Endothelial cell of umbilical vein (primary cell): ENCODE measurements at regions not wholly inside any gene's neighbourhood (a gene's known extent, or its start where the extent isn't known, plus 50 kb on each side); places are given as distances from the start of the nearest gene placed in this dataset.

Source experiments
- BruUV-seq: library from RNA; stranded (reverse); fragments of 400-500 nt; replicated peaks from 2 replicates; lab custom pipeline; 2021; lab: Mats Ljungman, UMichigan
- CTCF ChIA-PET: fragments of 300-600, 350-600 bp; sonication (Branson Sonifier 250); formaldehyde crosslinking; loops from one replicate; lab custom pipeline; 2021; ENCODE audit warnings: antibody characterized with exemption, inconsistent platforms; lab: Charles Lee
- POLR2A ChIA-PET: fragments of 300-600, 350-600 bp; sonication (Branson Sonifier 250); formaldehyde crosslinking; loops from one replicate; lab custom pipeline; 2021; ENCODE audit warnings: antibody characterized with exemption, inconsistent platforms; lab: Charles Lee
- DNase-seq: peaks from one replicate; pipeline ENCODE4 v3.0.0-alpha.2; 2011; ENCODE audit warnings: low read depth, low spot score
- FAIRE-seq: peaks from 2 replicates; lab custom pipeline; 2011; peaks lifted over from hg19 to GRCh38; lab: Jason Lieb, UNC
- H2AFZ ChIP-seq: 2 replicates; pipeline ENCODE4 v1.6.0; 2012; ENCODE audit warnings: low read depth, low read length, control low read depth, inconsistent platforms
- H3K27ac ChIP-seq: 2 replicates; pipeline ENCODE4 v1.5.1; 2011; ENCODE audit warnings: low read depth, mild to moderate bottlenecking, control low read depth, low read length, moderate library complexity; ENCODE audit not compliant: insufficient read depth
- H3K27me3 ChIP-seq, 2 experiments: 2 replicates each; pipeline versions ENCODE4 v1.6.0 to v1.6.1; 2011; ENCODE audit warnings: low read length in 2 of 2, mixed read lengths in 1 of 2; ENCODE audit not compliant: control insufficient read depth in 2 of 2, insufficient read depth in 2 of 2
- H3K36me3 ChIP-seq, 2 experiments: 2 replicates in 1 of 2; 3 replicates in 1 of 2; pipeline ENCODE4 v1.5.1; 2011; ENCODE audit warnings: low read length in 2 of 2, mild to moderate bottlenecking in 1 of 2, moderate library complexity in 1 of 2; ENCODE audit not compliant: control insufficient read depth in 2 of 2, insufficient read depth in 2 of 2; ENCODE audit errors: extremely low read depth in 1 of 2
- H3K4me1 ChIP-seq: 3 replicates; pipeline ENCODE4 v1.5.1; 2011; ENCODE audit warnings: mild to moderate bottlenecking, low read length; ENCODE audit not compliant: control insufficient read depth, insufficient read depth; ENCODE audit errors: extremely low read depth
- H3K4me2 ChIP-seq: 2 replicates; pipeline ENCODE4 v1.6.1; 2011; ENCODE audit warnings: low read length, control low read depth, mixed read lengths; ENCODE audit not compliant: insufficient read depth
- H3K4me3 ChIP-seq, 3 experiments: fragments of 200-600 bp in 1 of 3; sonication (generic), shearing (Covaris generic) in 1 of 3; replicated peaks in 1 of 3; 2 replicates each; pipeline ENCODE4 v1.5.1; 2011 to 2016; ENCODE audit warnings: control low read depth in 3 of 3, low read length in 3 of 3, mild to moderate bottlenecking in 2 of 3, inconsistent platforms in 1 of 3, low read depth in 1 of 3, moderate library complexity in 1 of 3; ENCODE audit not compliant: insufficient read depth in 1 of 3
- H3K79me2 ChIP-seq: 2 replicates; pipeline ENCODE4 v1.6.0; 2012; ENCODE audit warnings: low read length, inconsistent platforms; ENCODE audit not compliant: control insufficient read depth, insufficient read depth
- H3K9ac ChIP-seq: replicated peaks from 2 replicates; pipeline ENCODE3; 2011; ENCODE audit warnings: low read length, control low read depth; ENCODE audit not compliant: insufficient read depth; ENCODE audit errors: extremely low read depth
- H3K9me1 ChIP-seq: replicated peaks from 3 replicates; pipeline ENCODE4 v1.6.0; 2011; ENCODE audit warnings: mild to moderate bottlenecking, low read length; ENCODE audit not compliant: control insufficient read depth, insufficient read depth; ENCODE audit errors: extremely low read depth
- H3K9me3 ChIP-seq: replicated peaks from 2 replicates; pipeline ENCODE4 v1.5.1; 2012; ENCODE audit warnings: low read length, inconsistent platforms; ENCODE audit not compliant: control insufficient read depth, insufficient read depth
- H4K20me1 ChIP-seq: replicated peaks from 2 replicates; pipeline ENCODE3; 2011; ENCODE audit warnings: mild to moderate bottlenecking, low read length; ENCODE audit not compliant: control insufficient read depth, insufficient read depth; ENCODE audit errors: extremely low read depth
- CTCF ChIP-seq, 2 donors: IDR thresholded peaks; 1 replicate in 1 of 2; 2 replicates in 1 of 2; pipeline ENCODE4 v1.5.1; 2011; ENCODE audit warnings: low read length in 2 of 2, mild to moderate bottlenecking in 2 of 2, moderate library complexity in 2 of 2, control low read depth in 1 of 2, inconsistent platforms in 1 of 2, low read depth in 1 of 2; ENCODE audit not compliant: insufficient read depth in 1 of 2; ENCODE audit errors: extremely low read depth in 1 of 2
- EZH2 ChIP-seq: IDR thresholded peaks from 2 replicates; pipeline ENCODE4 v1.6.1; 2012; ENCODE audit warnings: borderline replicate concordance, low read depth, mild to moderate bottlenecking, moderate library complexity, low read length, inconsistent platforms; ENCODE audit not compliant: severe bottlenecking
- FOS ChIP-seq: IDR thresholded peaks from 2 replicates; pipeline ENCODE4 v1.6.1; 2011; ENCODE audit warnings: mild to moderate bottlenecking, low read length, moderate library complexity, borderline replicate concordance; ENCODE audit not compliant: insufficient read depth
- GATA2 ChIP-seq: IDR thresholded peaks from 2 replicates; pipeline ENCODE4 v1.7.0; 2011; ENCODE audit warnings: low read depth, mild to moderate bottlenecking, moderate library complexity, mixed read lengths, low read length; ENCODE audit not compliant: insufficient read length, insufficient read depth
- JUN ChIP-seq: IDR thresholded peaks from 2 replicates; pipeline ENCODE4 v1.6.1; 2011; ENCODE audit warnings: borderline replicate concordance, low read depth; ENCODE audit not compliant: insufficient read length, insufficient read depth
- MYC ChIP-seq: IDR thresholded peaks from one replicate; pipeline ENCODE4 v1.6.1; 2011; ENCODE audit warnings: mild to moderate bottlenecking, low read depth, low read length
- POLR2A ChIP-seq: IDR thresholded peaks from 2 replicates; pipeline ENCODE4 v1.6.1; 2012; ENCODE audit warnings: low read depth, mild to moderate bottlenecking, control low read depth, low read length
- POLR2AphosphoS5 ChIP-seq: IDR thresholded peaks from 2 replicates; pipeline ENCODE4 v1.6.1; 2012; ENCODE audit warnings: low read depth, mild to moderate bottlenecking, control low read depth, low read length, moderate library complexity; ENCODE audit not compliant: insufficient read depth
- dilution Hi-C: fragments of 300-500 bp; cut with MboI; formaldehyde crosslinking; loops from one replicate; pipeline ENCODE4 v1.15.0; 2019; ENCODE audit warnings: low sequenced_read_pairs; ENCODE audit not compliant: extremely low pct_ligation_motif_present
- intact Hi-C: fragments of 100-400 bp; cut with micrococcal nuclease; formaldehyde crosslinking; loops from one replicate; pipeline ENCODE4 v1.10.0; 2022
- TF ChIP-seq, protein P1 (sequence below): IDR thresholded peaks from 2 replicates; pipeline ENCODE4 v1.6.1; 2011; ENCODE audit not compliant: insufficient read depth, insufficient read length

GRCh38 chr21:15207231-15207630 is 142.4 kb upstream of the NRIP1 start:
- H3K9ac ChIP-seq = no peak overlapping the region
- BruUV-seq = no TSS peak
- no peaks in the 10 kb centered on the region for H3K79me2 ChIP-seq
- DNase-seq (no peak), FAIRE-seq (no peak)
- no peaks in the 10 kb centered on the region for H3K36me3 ChIP-seq
- H3K27ac ChIP-seq = no peak overlapping the region
- intact Hi-C loops = no loop called here
- POLR2A ChIA-PET = no interaction called here
- CTCF ChIA-PET = no interaction called here
- TF ChIP-seq GATA2 = no peak
- no peak for TF ChIP-seq JUN
- no peak overlapping the region for H3K4me3 ChIP-seq
- H2AFZ ChIP-seq = no peak overlapping the region
- dilution Hi-C loops = no loop called here
- H3K9me1 ChIP-seq = no peaks in the 10 kb centered on the region
- H3K27me3 ChIP-seq = peaks cover 3 to 6% of the 10 kb centered on the region in 2 experiments
- H3K4me1 ChIP-seq = no peaks in the 10 kb centered on the region
- no peaks in the 10 kb centered on the region for H4K20me1 ChIP-seq
- no peak overlapping the region for H3K4me2 ChIP-seq
- H3K9me3 ChIP-seq = no peaks in the 10 kb centered on the region

- no TSS peak for BruUV-seq
- intact Hi-C loops = no loop called here
- FAIRE-seq = no peak
Observed at GRCh38 chr21:15207635-15208370, 143.0 kb upstream of the NRIP1 start.

More at GRCh38 chr21:15207635-15208370, 143.0 kb upstream of the NRIP1 start:
- dilution Hi-C loops = no loop called here
- TF ChIP-seq JUN = no peak
- TF ChIP-seq POLR2A = no peak
- no peak for TF ChIP-seq MYC
- no peak for TF ChIP-seq CTCF (IDR thresholded peaks at IDR 0.05; ENCODE audit: extremely low read depth in 1 of 2, insufficient read depth in 1 of 2, low read depth in 1 of 2, low read length in 2 of 2)
- TF ChIP-seq, protein P1, sequence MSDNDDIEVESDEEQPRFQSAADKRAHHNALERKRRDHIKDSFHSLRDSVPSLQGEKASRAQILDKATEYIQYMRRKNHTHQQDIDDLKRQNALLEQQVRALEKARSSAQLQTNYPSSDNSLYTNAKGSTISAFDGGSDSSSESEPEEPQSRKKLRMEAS = no peak
- TF ChIP-seq FOS = no peak
- TF ChIP-seq POLR2AphosphoS5 = no peak
- no peak for TF ChIP-seq GATA2
- TF ChIP-seq EZH2 = no peak
- Histone ChIP-seq H4K20me1 (no peaks in the 10 kb centered on the region), H3K27ac (no peak overlapping the region), H3K4me3 (no peak overlapping the region), H3K4me2 (no peak overlapping the region), H2AFZ (no peak overlapping the region), H3K79me2 (no peaks in the 10 kb centered on the region), H3K4me1 (no peaks in the 10 kb centered on the region), H3K9me3 (no peaks in the 10 kb centered on the region), H3K27me3 (peaks cover 3 to 6% of the 10 kb centered on the region in 2 experiments), H3K9me1 (no peaks in the 10 kb centered on the region), H3K36me3 (no peaks in the 10 kb centered on the region), H3K9ac (no peak overlapping the region)
- CTCF ChIA-PET = no interaction called here
- DNase-seq = no peak
- POLR2A ChIA-PET = no interaction called here
